Esophagus muscularis mucosa (tissue), 3 donors: ENCODE measurements at regions not wholly inside any gene's neighbourhood (a gene's known extent, or its start where the extent isn't known, plus 50 kb on each side); places are given as distances from the start of the nearest gene placed in this dataset.

Experiments
- small RNA-seq, 3 donors: library from RNA; depleted of rRNA; stranded (forward); fragments of <200 nt; gene quantifications; one replicate each; pipeline ENCODE3, GENCODE V24; 2016

Small RNA genes in the stretch of these regions (small RNA-seq; reads per million reads assigned to genes)
- 0 reads per million in 3 donors for gene AC073530.2
